Colonic mucosa (tissue), 4 donors: ENCODE measurements at regions not wholly inside any gene's neighbourhood (a gene's known extent, or its start where the extent isn't known, plus 50 kb on each side); places are given as distances from the start of the nearest gene placed in this dataset.

Source experiments
- DNase-seq: peaks from one replicate; pipeline ENCODE4 v3.0.0-alpha.2; 2020
- H3K27ac ChIP-seq: fragments of 200-600 bp; one replicate; pipeline ENCODE4 v1.8.0; 2021
- H3K27me3 ChIP-seq: fragments of 200-600 bp; one replicate; pipeline ENCODE4 v1.8.0; 2021
- H3K36me3 ChIP-seq: fragments of 200-600 bp; one replicate; pipeline ENCODE4 v1.8.0; 2021
- H3K4me1 ChIP-seq: fragments of 200-600 bp; one replicate; pipeline ENCODE4 v1.8.0; 2021; ENCODE audit warnings: mild to moderate bottlenecking
- H3K4me3 ChIP-seq: fragments of 200-600 bp; one replicate; pipeline ENCODE4 v1.8.0; 2021
- H3K9ac ChIP-seq, 2 donors: one replicate each; pipeline ENCODE4 v1.7.0; 2013; ENCODE audit warnings: control low read depth in 2 of 2, low read depth in 2 of 2, low read length in 2 of 2
- H3K9me3 ChIP-seq: fragments of 200-600 bp; one replicate; pipeline ENCODE4 v1.8.0; 2021
- intact Hi-C: fragments of 100-400 bp; cut with DNase I; formaldehyde crosslinking; loops from one replicate; pipeline ENCODE4 v1.14.1; 2022
- TF ChIP-seq, protein P1 (sequence below): fragments of 200-600 bp; IDR thresholded peaks from one replicate; pipeline ENCODE4 v1.8.0; 2022; ENCODE audit warnings: antibody characterized with exemption, mild to moderate bottlenecking
- donor health status: healthy.
- donor health status: DM: no; HTN: no; CAD: no.
- donor health status: DM: no; HTN: no; CAD: no.

DNA sequence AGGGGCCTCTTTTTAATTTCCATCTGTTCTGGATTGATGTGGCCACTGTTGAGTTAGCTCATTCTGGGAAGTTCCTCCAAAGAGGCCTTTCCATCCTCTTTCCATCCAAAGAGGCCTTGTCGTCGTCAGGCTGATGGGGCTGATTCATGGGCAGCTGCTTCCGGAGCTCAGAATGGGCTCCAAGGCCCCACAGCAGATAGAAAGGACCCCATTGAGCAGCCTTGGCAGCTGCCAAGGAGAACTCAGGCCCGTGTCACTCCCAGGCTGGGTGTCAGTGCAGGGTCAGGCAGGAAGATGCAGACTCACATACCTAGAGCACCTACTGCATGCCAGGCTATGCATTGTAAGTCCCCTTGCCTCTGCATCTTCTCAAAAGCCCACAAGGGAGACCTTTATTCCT lies 524.1 kb downstream of the MIAT start:
- no peak for DNase-seq
- intact Hi-C loops = no loop called here
- Histone ChIP-seq H3K4me3 (no peak overlapping the region), H3K9me3 (no peaks in the 10 kb centered on the region), H3K9ac (no peak overlapping the region), H3K4me1 (no peaks in the 10 kb centered on the region), H3K27me3 (no peaks in the 10 kb centered on the region), H3K27ac (no peak overlapping the region), H3K36me3 (no peaks in the 10 kb centered on the region)
- TF ChIP-seq, protein P1, sequence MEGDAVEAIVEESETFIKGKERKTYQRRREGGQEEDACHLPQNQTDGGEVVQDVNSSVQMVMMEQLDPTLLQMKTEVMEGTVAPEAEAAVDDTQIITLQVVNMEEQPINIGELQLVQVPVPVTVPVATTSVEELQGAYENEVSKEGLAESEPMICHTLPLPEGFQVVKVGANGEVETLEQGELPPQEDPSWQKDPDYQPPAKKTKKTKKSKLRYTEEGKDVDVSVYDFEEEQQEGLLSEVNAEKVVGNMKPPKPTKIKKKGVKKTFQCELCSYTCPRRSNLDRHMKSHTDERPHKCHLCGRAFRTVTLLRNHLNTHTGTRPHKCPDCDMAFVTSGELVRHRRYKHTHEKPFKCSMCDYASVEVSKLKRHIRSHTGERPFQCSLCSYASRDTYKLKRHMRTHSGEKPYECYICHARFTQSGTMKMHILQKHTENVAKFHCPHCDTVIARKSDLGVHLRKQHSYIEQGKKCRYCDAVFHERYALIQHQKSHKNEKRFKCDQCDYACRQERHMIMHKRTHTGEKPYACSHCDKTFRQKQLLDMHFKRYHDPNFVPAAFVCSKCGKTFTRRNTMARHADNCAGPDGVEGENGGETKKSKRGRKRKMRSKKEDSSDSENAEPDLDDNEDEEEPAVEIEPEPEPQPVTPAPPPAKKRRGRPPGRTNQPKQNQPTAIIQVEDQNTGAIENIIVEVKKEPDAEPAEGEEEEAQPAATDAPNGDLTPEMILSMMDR = no peak

DNA sequence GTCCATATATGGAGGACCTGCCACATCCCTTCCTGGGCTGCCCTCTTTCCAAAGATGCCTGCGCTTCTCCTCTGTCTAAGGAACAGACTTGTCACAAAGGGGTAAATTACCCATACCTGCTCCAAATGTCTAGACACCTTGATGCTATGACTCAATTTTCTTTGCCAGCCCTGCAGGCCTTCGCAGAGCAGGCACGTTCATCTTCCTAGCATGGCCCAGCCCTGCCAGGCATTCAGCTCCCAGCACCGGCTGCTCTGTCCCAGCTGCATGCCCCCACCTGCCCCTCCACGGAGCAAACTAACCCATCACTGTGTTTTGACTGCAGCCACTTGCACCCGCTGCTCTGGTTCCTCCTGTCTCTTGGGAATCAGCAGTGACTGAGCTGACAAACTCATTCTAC lies 526.1 kb downstream of the MIAT start:
- Histone ChIP-seq H3K27me3 (no peaks in the 10 kb centered on the region), H3K9me3 (no peaks in the 10 kb centered on the region), H3K4me3 (no peak overlapping the region), H3K4me1 (no peaks in the 10 kb centered on the region), H3K36me3 (no peaks in the 10 kb centered on the region), H3K27ac (no peak overlapping the region), H3K9ac (no peak overlapping the region)
- TF ChIP-seq, protein P1 = no peak
- intact Hi-C loops = no loop called here
- no peak for DNase-seq

DNA sequence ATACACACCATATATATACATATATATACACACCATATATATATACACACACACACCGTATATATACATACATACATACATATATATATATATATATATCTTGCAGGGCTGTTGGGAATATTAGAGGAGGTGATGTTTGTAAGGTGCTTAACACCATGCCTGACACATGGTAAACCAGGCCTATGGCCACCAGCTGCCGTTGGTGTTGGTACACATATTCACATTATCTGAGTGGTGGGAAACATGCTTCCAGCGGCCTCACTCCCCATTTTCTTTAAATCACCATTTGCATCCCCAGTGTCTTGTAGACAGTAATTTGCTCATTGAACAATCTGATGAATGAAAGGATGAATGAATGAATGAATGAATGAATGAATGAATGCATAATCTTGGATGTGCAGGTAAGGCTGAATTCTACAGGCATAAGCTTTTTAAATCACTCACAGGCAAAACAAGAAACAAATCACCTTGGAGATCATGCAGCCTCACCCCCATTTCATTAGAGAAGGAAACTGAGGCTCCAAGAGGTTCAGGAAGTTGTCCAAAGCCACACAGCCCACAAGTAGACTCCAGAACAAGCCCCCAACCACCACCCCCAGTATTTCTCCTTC lies 527.8 kb downstream of the MIAT start:
- H3K9ac ChIP-seq = no peak overlapping the region
- H3K27me3 ChIP-seq = no peaks in the 10 kb centered on the region
- H3K36me3 ChIP-seq = no peaks in the 10 kb centered on the region
- H3K4me1 ChIP-seq = no peaks in the 10 kb centered on the region
- DNase-seq = no peak
- intact Hi-C loops = no loop called here
- H3K4me3 ChIP-seq = no peak overlapping the region
- H3K9me3 ChIP-seq = no peaks in the 10 kb centered on the region
- TF ChIP-seq, protein P1 = no peak
- no peak overlapping the region for H3K27ac ChIP-seq

DNA sequence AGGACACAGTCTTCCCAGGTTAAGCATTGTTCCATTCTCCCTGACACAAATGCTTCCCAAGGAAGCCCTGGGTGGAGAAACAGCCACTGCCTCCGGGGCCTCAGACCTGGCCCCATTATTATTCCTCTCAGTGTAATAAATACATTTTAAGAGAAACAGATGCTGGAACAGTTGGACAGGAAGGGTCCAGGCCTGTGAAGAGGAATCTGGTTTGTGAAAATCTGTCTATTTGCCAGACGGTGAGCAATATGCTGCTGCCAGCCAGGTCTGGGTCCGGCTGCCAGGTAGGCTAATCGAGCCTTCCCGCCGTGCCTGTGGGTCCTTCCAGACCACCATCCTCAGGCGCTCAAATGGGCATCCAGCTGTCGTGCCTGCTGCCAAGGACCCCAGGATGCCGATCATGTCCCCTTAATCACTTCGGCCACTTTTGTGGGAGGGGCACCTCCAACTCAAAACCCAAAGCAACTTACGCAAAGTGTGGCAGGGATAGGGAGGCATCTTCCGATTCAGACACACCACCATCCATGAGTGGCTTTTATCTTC lies 528.4 kb downstream of the MIAT start:
- TF ChIP-seq, protein P1 = no peak
- H3K4me1 ChIP-seq = no peaks in the 10 kb centered on the region
- no peak overlapping the region for H3K9ac ChIP-seq
- H3K4me3 ChIP-seq = no peak overlapping the region
- no peak overlapping the region for H3K27ac ChIP-seq
- no peak for DNase-seq
- H3K27me3 ChIP-seq = no peaks in the 10 kb centered on the region
- H3K9me3 ChIP-seq = no peaks in the 10 kb centered on the region
- H3K36me3 ChIP-seq = no peaks in the 10 kb centered on the region
- intact Hi-C loops = no loop called here

DNA sequence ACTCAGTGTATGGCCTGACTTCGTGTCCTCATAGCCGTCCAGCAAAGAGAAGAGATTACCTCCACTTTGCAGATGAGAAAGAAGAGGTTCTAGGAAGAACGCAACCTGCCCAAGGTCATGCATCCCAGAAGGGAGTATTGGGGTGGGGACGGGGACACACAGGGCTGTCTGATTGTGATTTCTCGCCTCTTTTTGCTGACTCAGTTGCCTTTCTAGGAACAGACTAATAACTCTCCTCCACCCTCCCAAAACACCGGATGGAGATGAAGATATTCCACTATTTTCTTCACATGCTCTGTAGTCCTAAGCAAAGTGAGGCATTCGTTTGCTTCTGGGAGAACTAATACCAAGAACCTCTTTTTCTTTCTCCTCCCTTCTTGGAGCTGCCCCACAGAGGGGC lies 529.3 kb downstream of the MIAT start:
- H3K9ac ChIP-seq = no peak overlapping the region
- no peak overlapping the region for H3K4me3 ChIP-seq
- H3K36me3 ChIP-seq = no peaks in the 10 kb centered on the region
- H3K9me3 ChIP-seq = no peaks in the 10 kb centered on the region
- no peaks in the 10 kb centered on the region for H3K27me3 ChIP-seq
- DNase-seq = no peak
- no peak overlapping the region for H3K27ac ChIP-seq
- no peaks in the 10 kb centered on the region for H3K4me1 ChIP-seq
- intact Hi-C loops = no loop called here
- TF ChIP-seq, protein P1 = no peak
